ENCODE measurements at regions not wholly inside any gene's neighbourhood (a gene's known extent, or its start where the extent isn't known, plus 50 kb on each side); places are given as distances from the start of the nearest gene placed in this dataset.

- DNase-seq (ENCODE audit: low spot score): no peak
Measured at GRCh38 chr3:103904991-103905390, 1461.7 kb upstream of the ALCAM start.

- no peak for DNase-seq (ENCODE audit: low spot score)
Measured at GRCh38 chr3:103906304-103906703, 1460.4 kb upstream of the ALCAM start.

GRCh38 chr3:103906808-103907207 lies 1459.9 kb upstream of the ALCAM start:
- no peak for DNase-seq (ENCODE audit: low spot score)

- no peak for DNase-seq (ENCODE audit: low spot score)
Measured at GRCh38 chr3:103907567-103907966, 1459.1 kb upstream of the ALCAM start.

- no peak for DNase-seq (ENCODE audit: low spot score)
Measured at GRCh38 chr3:103909395-103909794, 1457.3 kb upstream of the ALCAM start.

GRCh38 chr3:103918336-103918735 lies 1448.4 kb upstream of the ALCAM start:
- DNase-seq (ENCODE audit: low spot score): no peak

- no peak for DNase-seq (ENCODE audit: low spot score)
Measured at GRCh38 chr3:103919327-103919726, 1447.4 kb upstream of the ALCAM start.

GRCh38 chr3:103923907-103924306 lies 1442.8 kb upstream of the ALCAM start:
- no peak for DNase-seq (ENCODE audit: low spot score)

- DNase-seq (ENCODE audit: low spot score): no peak
Measured at GRCh38 chr3:103924544-103924943, 1442.2 kb upstream of the ALCAM start.

GRCh38 chr3:103926936-103927335 lies 1439.8 kb upstream of the ALCAM start:
- DNase-seq (ENCODE audit: low spot score): no peak

GRCh38 chr3:103927896-103928295 lies 1438.8 kb upstream of the ALCAM start:
- no peak for DNase-seq (ENCODE audit: low spot score)

GRCh38 chr3:103937094-103937493 lies 1429.6 kb upstream of the ALCAM start:
- DNase-seq (ENCODE audit: low spot score): no peak

GRCh38 chr3:103947062-103947461 lies 1419.6 kb upstream of the ALCAM start:
- no peak for DNase-seq (ENCODE audit: low spot score)

GRCh38 chr3:103949693-103950092 lies 1417.0 kb upstream of the ALCAM start:
- DNase-seq (ENCODE audit: low spot score): no peak

GRCh38 chr3:103950676-103951075 lies 1416.0 kb upstream of the ALCAM start:
- DNase-seq (ENCODE audit: low spot score): no peak

GRCh38 chr3:103953796-103954195 lies 1412.9 kb upstream of the ALCAM start:
- no peak for DNase-seq (ENCODE audit: low spot score)

GRCh38 chr3:103960819-103961218 lies 1405.9 kb upstream of the ALCAM start:
- no peak for DNase-seq (ENCODE audit: low spot score)

GRCh38 chr3:103963599-103963998 lies 1403.1 kb upstream of the ALCAM start:
- no peak for DNase-seq (ENCODE audit: low spot score)

GRCh38 chr3:103965764-103966163 lies 1400.9 kb upstream of the ALCAM start:
- DNase-seq (ENCODE audit: low spot score): no peak

- DNase-seq (ENCODE audit: low spot score): no peak
Measured at GRCh38 chr3:103966749-103967148, 1400.0 kb upstream of the ALCAM start.

GRCh38 chr3:103968131-103968530 lies 1398.6 kb upstream of the ALCAM start:
- no peak for DNase-seq (ENCODE audit: low spot score)

- no peak for DNase-seq (ENCODE audit: low spot score)
Measured at GRCh38 chr3:103968751-103969150, 1398.0 kb upstream of the ALCAM start.

GRCh38 chr3:103976931-103977339 lies 1389.8 kb upstream of the ALCAM start:
- DNase-seq (ENCODE audit: low spot score): no peak

GRCh38 chr3:103977417-103977816 lies 1389.3 kb upstream of the ALCAM start:
- no peak for DNase-seq (ENCODE audit: low spot score)
